GM23338 (cell line): ENCODE measurements at regions not wholly inside any gene's neighbourhood (a gene's known extent, or its start where the extent isn't known, plus 50 kb on each side); places are given as distances from the start of the nearest gene placed in this dataset.

Source experiments
- ATAC-seq: fragments of 200-7000 bp; cut with Tn5 transposase; 3 replicates; pipeline ENCODE4 v1.9.1; 2020
- DNase-seq: peaks from one replicate; pipeline ENCODE4 v3.0.0-alpha.2; 2015; ENCODE audit warnings: low spot score
- H2AFZ ChIP-seq: fragments of 200-600 bp; sonication (generic); 2 replicates; pipeline ENCODE4 v1.8.0; 2016; ENCODE audit warnings: antibody characterized with exemption, mild to moderate bottlenecking, moderate library complexity
- H3F3A ChIP-seq: fragments of 200-600 bp; sonication (generic); replicated peaks from 2 replicates; pipeline ENCODE4 v1.8.0; 2017; ENCODE audit warnings: antibody characterized with exemption, mixed run types, low read depth
- H3K27ac ChIP-seq: fragments of 200-600 bp; sonication (generic); 2 replicates; pipeline ENCODE4 v1.6.1; 2016; ENCODE audit warnings: low read depth
- H3K27me3 ChIP-seq: fragments of 200-600 bp; sonication (generic); 2 replicates; pipeline ENCODE4 v1.8.0; 2016; ENCODE audit warnings: mild to moderate bottlenecking, mixed run types, moderate library complexity; ENCODE audit not compliant: insufficient read depth
- H3K36me3 ChIP-seq: fragments of 200-600 bp; sonication (generic); 2 replicates; pipeline ENCODE4 v1.8.0; 2016; ENCODE audit warnings: mild to moderate bottlenecking; ENCODE audit not compliant: insufficient read depth
- H3K4me1 ChIP-seq: fragments of 200-600 bp; sonication (generic); 2 replicates; pipeline ENCODE4 v1.8.0; 2016; ENCODE audit warnings: mild to moderate bottlenecking, moderate library complexity; ENCODE audit not compliant: insufficient read depth
- H3K4me2 ChIP-seq: fragments of 200-600 bp; sonication (generic); 2 replicates; pipeline ENCODE4 v1.7.1; 2017; ENCODE audit warnings: mixed run types
- H3K4me3 ChIP-seq: fragments of 200-600 bp; sonication (generic); 2 replicates; pipeline ENCODE4 v1.6.1; 2016; ENCODE audit warnings: mixed run types
- H3K79me2 ChIP-seq: fragments of 200-600 bp; sonication (generic); replicated peaks from 2 replicates; pipeline ENCODE4 v1.8.0; 2017; ENCODE audit warnings: mild to moderate bottlenecking; ENCODE audit not compliant: insufficient read depth
- H3K9me2 ChIP-seq: fragments of 200-600 bp; sonication (generic); 2 replicates; pipeline ENCODE4 v1.8.0; 2017; ENCODE audit not compliant: insufficient read depth
- H4K20me1 ChIP-seq: fragments of 200-600 bp; sonication (generic); replicated peaks from 2 replicates; pipeline ENCODE4 v1.8.0; 2017; ENCODE audit warnings: mild to moderate bottlenecking; ENCODE audit not compliant: insufficient read depth
- H3K27ac Mint-ChIP-seq: 2 replicates; pipeline ENCODE4 v1.8.0; 2020; ENCODE audit warnings: inconsistent platforms, mild to moderate bottlenecking, moderate library complexity, mixed read lengths
- H3K27me3 Mint-ChIP-seq: 3 replicates; pipeline ENCODE4 v1.8.0; 2022; ENCODE audit warnings: low read depth, mild to moderate bottlenecking, moderate library complexity, mixed read lengths, inconsistent platforms; ENCODE audit not compliant: insufficient read depth, poor library complexity
- H3K36me3 Mint-ChIP-seq: 3 replicates; pipeline ENCODE4 v1.8.0; 2021; ENCODE audit warnings: low read depth, mild to moderate bottlenecking, inconsistent platforms, moderate library complexity, mixed read lengths
- H3K4me1 Mint-ChIP-seq: 3 replicates; pipeline ENCODE4 v1.8.0; 2020; ENCODE audit warnings: mild to moderate bottlenecking, inconsistent platforms, mixed read lengths
- H3K4me3 Mint-ChIP-seq: 3 replicates; pipeline ENCODE4 v1.8.0; 2021; ENCODE audit warnings: moderate library complexity, mild to moderate bottlenecking, inconsistent platforms, mixed read lengths
- H3K9me3 Mint-ChIP-seq: 3 replicates; pipeline ENCODE4 v1.8.0; 2020; ENCODE audit warnings: moderate library complexity, mild to moderate bottlenecking, inconsistent platforms, mixed read lengths
- CREB1 ChIP-seq: fragments of 250-450 bp; sonication (Bioruptor Pico); IDR thresholded peaks from 2 replicates; pipeline ENCODE4 v1.5.0; 2020; ENCODE audit warnings: low read depth, mild to moderate bottlenecking, moderate library complexity
- CTCF ChIP-seq, 2 experiments: fragments of 200-600 bp in 1 of 2; sonication (generic) in 1 of 2; conservative IDR thresholded peaks; 2 replicates each; pipeline versions ENCODE4 v1.5.1 to v1.6.1; 2016 to 2017; ENCODE audit warnings: antibody characterized with exemption in 2 of 2, low read depth in 2 of 2, mild to moderate bottlenecking in 2 of 2, moderate library complexity in 1 of 2
- ETS1 ChIP-seq: IDR thresholded peaks from 2 replicates; pipeline ENCODE4 v1.6.1; 2016; ENCODE audit warnings: antibody characterized with exemption
- EZH2 ChIP-seq: fragments of 200-600 bp; sonication (generic); IDR thresholded peaks from one replicate; pipeline ENCODE4 v1.8.0; 2017; ENCODE audit warnings: antibody characterized with exemption, mild to moderate bottlenecking, low read depth; ENCODE audit not compliant: unreplicated experiment
- EZH2phosphoT487 ChIP-seq: fragments of 200-600 bp; sonication (generic); IDR thresholded peaks from one replicate; pipeline ENCODE4 v1.8.1; 2018; ENCODE audit warnings: antibody characterized with exemption; ENCODE audit not compliant: unreplicated experiment
- JUNB ChIP-seq: IDR thresholded peaks from one replicate; pipeline ENCODE4 v1.6.1; 2016; ENCODE audit warnings: antibody characterized with exemption; ENCODE audit not compliant: unreplicated experiment
- NANOG ChIP-seq: IDR thresholded peaks from 2 replicates; pipeline ENCODE4 v1.6.1; 2016; ENCODE audit warnings: antibody characterized with exemption, borderline replicate concordance
- POLR2AphosphoS5 ChIP-seq: IDR thresholded peaks from 2 replicates; pipeline ENCODE4 v1.6.1; 2016; ENCODE audit warnings: antibody characterized with exemption, low read depth
- REST ChIP-seq: IDR thresholded peaks from one replicate; pipeline ENCODE4 v1.6.1; 2018; ENCODE audit warnings: antibody characterized with exemption; ENCODE audit not compliant: unreplicated experiment
- STAT1 ChIP-seq: IDR thresholded peaks from one replicate; pipeline ENCODE4 v1.6.1; 2016; ENCODE audit warnings: antibody characterized with exemption; ENCODE audit not compliant: unreplicated experiment
- ZNF114 ChIP-seq: fragments of 250-450 bp; sonication (Bioruptor Pico); IDR thresholded peaks from 2 replicates; pipeline ENCODE4 v1.5.0; 2020; ENCODE audit warnings: mild to moderate bottlenecking, moderate library complexity
- ZNF331 ChIP-seq: fragments of 250-450 bp; sonication (Bioruptor Pico); IDR thresholded peaks from 2 replicates; pipeline ENCODE4 v1.5.0; 2020; ENCODE audit warnings: low read depth, mild to moderate bottlenecking, moderate library complexity
- ZNF462 ChIP-seq: fragments of 250-450 bp; sonication (Bioruptor Pico); IDR thresholded peaks from 2 replicates; pipeline ENCODE4 v1.5.0; 2020; ENCODE audit warnings: mild to moderate bottlenecking, moderate library complexity

GRCh38 chr18:67001052-67001451 is 397.2 kb upstream of the CDH19 start:
- no peaks in the 10 kb centered on the region for H3K79me2 ChIP-seq
- no peak for TF ChIP-seq ZNF114
- TF ChIP-seq ZNF462 (CRISPR knock-in tag) = no peak
- no peak for TF ChIP-seq POLR2AphosphoS5
- TF ChIP-seq CTCF (conservative IDR thresholded peaks at IDR 0.05; ENCODE audit: low read depth in 2 of 2) = no peak
- no peak for TF ChIP-seq EZH2
- no peak for TF ChIP-seq CREB1 (CRISPR knock-in tag)
- TF ChIP-seq EZH2phosphoT487 = no peak
- TF ChIP-seq NANOG = no peak
- TF ChIP-seq JUNB = no peak
- TF ChIP-seq STAT1 = no peak
- TF ChIP-seq ETS1 = no peak
- TF ChIP-seq ZNF331 = no peak
- TF ChIP-seq REST = no peak
- H3K4me3 ChIP-seq = no peak overlapping the region
- peaks cover 1% of the 10 kb centered on the region for H3K27me3 Mint-ChIP-seq
- H3F3A ChIP-seq = no peaks in the 10 kb centered on the region
- H4K20me1 ChIP-seq = no peaks in the 10 kb centered on the region
- ATAC-seq (no peak), DNase-seq (no peak)
- no peaks in the 10 kb centered on the region; the same call in 1 of the 2 replicates for H3K9me2 ChIP-seq
- H3K4me1 Mint-ChIP-seq = no peaks in the 10 kb centered on the region
- H3K4me1 ChIP-seq = no peaks in the 10 kb centered on the region
- no peak overlapping the region for H3K27ac ChIP-seq
- H3K27me3 ChIP-seq = no peaks in the 10 kb centered on the region
- no peaks in the 10 kb centered on the region for H3K36me3 ChIP-seq
- no peak overlapping the region for H3K4me3 Mint-ChIP-seq
- no peak overlapping the region for H3K27ac Mint-ChIP-seq
- no peaks in the 10 kb centered on the region for H3K9me3 Mint-ChIP-seq
- H3K4me2 ChIP-seq = no peak overlapping the region
- no peaks in the 10 kb centered on the region for H3K36me3 Mint-ChIP-seq
- no peak overlapping the region for H2AFZ ChIP-seq
